Glutamatergic neuron (in vitro differentiated cells): ENCODE measurements at regions not wholly inside any gene's neighbourhood (a gene's known extent, or its start where the extent isn't known, plus 50 kb on each side); places are given as distances from the start of the nearest gene placed in this dataset.
"Not testable (repeated sequence)": the region's sequence is repeated elsewhere in the genome, so short reads cannot be mapped to it uniquely, and the experiment has no call there.

Experiments used
- DNase-seq: peaks from one replicate; pipeline ENCODE4 v3.0.0; 2022
- H3K27ac Mint-ChIP-seq: one replicate; pipeline ENCODE4 v1.8.0; 2020; ENCODE audit warnings: mild to moderate bottlenecking, mixed read lengths, inconsistent platforms; ENCODE audit not compliant: unreplicated experiment
- H3K27me3 Mint-ChIP-seq: one replicate; pipeline ENCODE4 v1.8.0; 2020; ENCODE audit warnings: mild to moderate bottlenecking, moderate library complexity, mixed read lengths, inconsistent platforms; ENCODE audit not compliant: unreplicated experiment
- H3K36me3 Mint-ChIP-seq: one replicate; pipeline ENCODE4 v1.8.0; 2020; ENCODE audit warnings: mild to moderate bottlenecking, mixed read lengths, inconsistent platforms; ENCODE audit not compliant: unreplicated experiment
- H3K4me1 Mint-ChIP-seq: one replicate; pipeline ENCODE4 v1.8.0; 2020; ENCODE audit warnings: mild to moderate bottlenecking, low read depth, mixed read lengths, inconsistent platforms; ENCODE audit not compliant: unreplicated experiment
- H3K4me3 Mint-ChIP-seq: one replicate; pipeline ENCODE4 v1.8.0; 2020; ENCODE audit warnings: mild to moderate bottlenecking, mixed read lengths, inconsistent platforms; ENCODE audit not compliant: unreplicated experiment
- H3K9me3 Mint-ChIP-seq: one replicate; pipeline ENCODE4 v1.8.0; 2020; ENCODE audit warnings: mild to moderate bottlenecking, moderate library complexity, mixed read lengths, inconsistent platforms; ENCODE audit not compliant: unreplicated experiment
- TF ChIP-seq, protein P1 (sequence below): fragments of 200-600 bp; sonication (generic); IDR thresholded peaks from one replicate; pipeline ENCODE4 v1.5.0; 2021; ENCODE audit not compliant: partially characterized antibody, unreplicated experiment

DNA sequence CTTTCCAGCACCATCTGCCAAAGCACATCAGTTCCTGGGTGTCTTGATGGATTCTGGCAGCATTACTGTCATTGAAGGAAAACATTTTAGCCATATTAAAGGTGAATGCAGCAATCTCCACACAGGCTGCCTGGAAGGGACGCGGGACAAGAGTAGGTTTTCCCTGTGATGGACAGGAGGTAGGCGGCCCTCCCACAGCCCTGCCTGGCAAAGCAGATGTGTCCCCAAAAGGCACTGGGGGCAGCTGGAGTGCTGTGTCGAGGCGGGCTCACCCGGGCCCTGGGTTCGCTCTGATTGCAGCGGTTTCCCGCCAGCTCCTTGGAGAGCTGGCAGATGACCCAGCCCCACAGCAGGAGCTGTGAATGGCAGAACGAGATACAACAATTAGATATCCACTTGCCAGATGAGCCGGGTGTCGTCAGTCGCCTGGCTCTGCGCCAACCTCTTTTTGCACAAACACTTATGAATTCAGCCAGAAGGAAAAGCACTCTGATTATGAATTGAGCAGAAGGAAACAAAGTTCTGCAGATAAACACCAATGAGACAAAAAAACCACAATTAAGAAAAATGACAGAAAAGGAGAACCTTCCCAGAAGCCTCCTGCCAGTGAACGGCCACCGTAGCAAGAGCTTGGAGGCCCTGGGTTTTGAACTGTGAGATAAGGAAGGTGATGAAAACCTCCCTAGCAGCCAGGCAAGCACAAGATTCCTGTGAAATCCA is 64.9 kb upstream of the ZNF195 start:
- not testable (repeated sequence) for H3K36me3 Mint-ChIP-seq, H3K4me1 Mint-ChIP-seq, H3K4me3 Mint-ChIP-seq, H3K27me3 Mint-ChIP-seq, H3K9me3 Mint-ChIP-seq, DNase-seq
- peak overlapping the region; percentile 38 for H3K27ac Mint-ChIP-seq

DNA sequence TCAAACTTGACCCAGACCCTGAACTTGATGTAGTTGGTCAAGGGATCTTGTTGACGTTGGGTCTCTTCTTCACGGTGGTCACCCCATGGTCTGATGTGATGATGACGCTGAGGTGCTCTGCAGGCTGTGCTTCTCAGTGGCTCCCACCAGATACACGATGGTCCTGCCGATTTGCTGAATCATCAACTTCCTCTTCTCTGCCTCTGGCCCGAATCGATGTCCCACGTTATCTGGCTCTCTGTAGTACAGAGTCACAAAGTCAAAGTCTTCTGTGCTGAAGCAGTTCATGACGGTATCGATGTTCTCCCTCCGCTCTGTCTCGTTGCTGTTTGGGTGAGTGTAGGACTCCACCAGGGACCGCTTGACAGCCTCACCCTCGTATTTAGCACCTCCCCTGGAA is 58.5 kb upstream of the ZNF195 start:
- not testable (repeated sequence) for H3K9me3 Mint-ChIP-seq, H3K36me3 Mint-ChIP-seq, H3K4me1 Mint-ChIP-seq, H3K27me3 Mint-ChIP-seq, DNase-seq, H3K4me3 Mint-ChIP-seq, H3K27ac Mint-ChIP-seq

DNA sequence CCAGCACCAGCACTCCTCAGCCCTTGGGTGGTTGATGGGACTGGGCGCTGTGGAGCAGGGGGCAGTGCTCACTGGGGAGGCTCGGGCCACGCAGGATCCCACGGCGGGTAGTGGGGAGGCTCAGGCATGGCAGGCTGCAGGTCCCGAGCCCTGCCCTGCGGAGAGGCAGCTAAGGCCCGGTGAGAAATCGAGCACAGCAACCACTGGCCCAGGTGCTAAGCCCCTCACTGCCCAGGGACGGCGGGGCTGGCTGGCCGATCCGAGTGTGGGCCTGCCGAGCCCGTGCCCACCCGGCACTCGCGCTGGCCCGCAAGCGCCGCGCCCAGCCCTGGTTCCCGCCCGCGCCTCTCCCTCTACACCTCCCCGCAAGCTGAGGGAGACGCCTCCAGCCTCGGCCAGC is 56.0 kb upstream of the ZNF195 start:
- TF ChIP-seq, protein P1, sequence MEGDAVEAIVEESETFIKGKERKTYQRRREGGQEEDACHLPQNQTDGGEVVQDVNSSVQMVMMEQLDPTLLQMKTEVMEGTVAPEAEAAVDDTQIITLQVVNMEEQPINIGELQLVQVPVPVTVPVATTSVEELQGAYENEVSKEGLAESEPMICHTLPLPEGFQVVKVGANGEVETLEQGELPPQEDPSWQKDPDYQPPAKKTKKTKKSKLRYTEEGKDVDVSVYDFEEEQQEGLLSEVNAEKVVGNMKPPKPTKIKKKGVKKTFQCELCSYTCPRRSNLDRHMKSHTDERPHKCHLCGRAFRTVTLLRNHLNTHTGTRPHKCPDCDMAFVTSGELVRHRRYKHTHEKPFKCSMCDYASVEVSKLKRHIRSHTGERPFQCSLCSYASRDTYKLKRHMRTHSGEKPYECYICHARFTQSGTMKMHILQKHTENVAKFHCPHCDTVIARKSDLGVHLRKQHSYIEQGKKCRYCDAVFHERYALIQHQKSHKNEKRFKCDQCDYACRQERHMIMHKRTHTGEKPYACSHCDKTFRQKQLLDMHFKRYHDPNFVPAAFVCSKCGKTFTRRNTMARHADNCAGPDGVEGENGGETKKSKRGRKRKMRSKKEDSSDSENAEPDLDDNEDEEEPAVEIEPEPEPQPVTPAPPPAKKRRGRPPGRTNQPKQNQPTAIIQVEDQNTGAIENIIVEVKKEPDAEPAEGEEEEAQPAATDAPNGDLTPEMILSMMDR = no peak
- Mint-ChIP-seq H3K27me3 (no peaks in the 10 kb centered on the region), H3K36me3 (no peaks in the 10 kb centered on the region), H3K27ac (no peak overlapping the region), H3K4me3 (no peak overlapping the region), H3K4me1 (no peaks in the 10 kb centered on the region), H3K9me3 (peaks cover 3% of the 10 kb centered on the region)
- no peak for DNase-seq

DNA sequence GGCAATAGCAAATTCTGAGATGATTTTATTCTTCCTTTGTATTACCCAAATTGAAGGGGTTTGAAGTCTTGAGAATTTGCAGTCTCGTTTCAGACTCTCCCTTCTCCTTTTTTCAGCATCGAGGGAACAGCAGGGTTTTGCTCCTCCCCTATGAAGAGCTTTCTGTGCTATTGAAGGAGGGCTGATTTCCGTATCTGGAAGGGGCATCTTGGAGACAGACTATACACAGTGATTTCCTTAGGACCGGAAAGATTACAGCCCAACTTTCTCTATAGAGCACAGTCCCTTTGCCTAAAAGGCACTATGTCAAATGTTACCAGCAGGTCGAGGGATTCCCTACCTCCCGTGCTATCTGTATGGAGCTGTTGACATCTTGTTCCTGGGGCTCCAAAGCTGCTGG is 50.2 kb upstream of the ZNF195 start:
- not testable (repeated sequence) for H3K36me3 Mint-ChIP-seq, H3K27me3 Mint-ChIP-seq, DNase-seq, H3K27ac Mint-ChIP-seq, H3K9me3 Mint-ChIP-seq, H3K4me3 Mint-ChIP-seq
- H3K4me1 Mint-ChIP-seq = peaks cover 16% of the 10 kb centered on the region
